ENCODE measurements at regions not wholly inside any gene's neighbourhood (a gene's known extent, or its start where the extent isn't known, plus 50 kb on each side); places are given as distances from the start of the nearest gene placed in this dataset.
"Not testable (repeated sequence)": the region's sequence is repeated elsewhere in the genome, so short reads cannot be mapped to it uniquely, and the experiment has no call there.

DNA sequence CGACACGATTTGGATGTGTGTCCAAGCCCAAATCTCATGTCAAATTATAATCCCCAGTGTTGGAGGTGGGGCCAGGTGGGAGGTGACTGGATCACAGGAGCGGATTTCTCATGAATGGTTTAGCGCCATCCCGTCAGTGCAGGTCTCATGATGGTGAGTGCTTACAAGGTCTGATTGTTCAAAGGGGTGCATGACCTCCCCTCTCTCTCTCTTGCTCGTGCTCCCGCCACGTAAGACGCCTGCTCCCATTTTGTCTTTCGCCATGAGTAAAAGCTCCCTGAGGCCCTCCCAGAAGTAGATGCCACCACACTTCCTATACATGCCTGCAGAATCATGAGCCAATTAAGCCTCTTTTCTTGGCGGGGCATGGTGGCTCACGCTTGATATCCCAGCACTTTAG, 71.5 kb upstream of the NANOS1 start:
- Histone ChIP-seq H3K4me3 (no peak overlapping the region), H3K36me3 (no peaks in the 10 kb centered on the region), H3K9me3 (no peaks in the 10 kb centered on the region), H3K27me3 (no peaks in the 10 kb centered on the region), H3K4me1 (peaks cover 0 to 35% (median 19%) of the 10 kb centered on the region in 3 donors), H3K27ac (no peak overlapping the region)
- 88 to 92% methylated on average over 4 to 5 of the region's 12 CpGs for WGBS, 2 donors (ENCODE audit: low coverage in 1 of 2)
- TF ChIP-seq POLR2A (IDR thresholded peaks at IDR 0.05), result no peak
- no peak for TF ChIP-seq EP300 (IDR thresholded peaks at IDR 0.05)
- TF ChIP-seq CTCF (IDR thresholded peaks at IDR 0.05), result no peak
- TF ChIP-seq POLR2AphosphoS5 (IDR thresholded peaks at IDR 0.05), result no peak
- ATAC-seq, result no peak

DNA sequence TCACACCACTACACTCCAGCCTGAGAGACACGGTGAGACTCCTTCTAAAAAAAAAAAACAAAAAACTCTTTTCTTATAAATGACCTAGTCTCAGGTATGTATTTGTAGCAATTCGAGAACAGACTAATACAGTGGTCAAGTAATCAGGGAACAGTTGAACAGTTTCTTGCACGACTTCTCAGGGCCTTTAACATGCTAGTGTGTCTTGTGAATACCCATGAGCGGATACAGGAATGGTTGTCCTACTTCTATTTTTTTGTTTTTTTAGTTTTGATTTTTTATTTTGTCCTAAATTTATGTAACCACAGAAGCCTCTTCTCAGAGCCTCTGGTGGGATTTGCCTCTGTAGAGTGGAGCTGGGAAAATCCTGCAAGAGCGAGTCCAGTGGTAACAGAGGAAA, 71.0 kb upstream of the NANOS1 start:
- Histone ChIP-seq H3K4me1 (peaks cover 0 to 32% (median 19%) of the 10 kb centered on the region in 3 donors), H3K36me3 (no peaks in the 10 kb centered on the region), H3K9me3 (no peaks in the 10 kb centered on the region), H3K27me3 (no peaks in the 10 kb centered on the region), H3K4me3 (no peak overlapping the region), H3K27ac (peak overlapping the region in 2 of 4 donors; percentile 5 to 21)
- WGBS, 2 donors (ENCODE audit: low coverage in 1 of 2), result 88 to 90% methylated on average over 5 of the region's 5 CpGs
- ATAC-seq, result no peak
- TF ChIP-seq POLR2A (IDR thresholded peaks at IDR 0.05), result no peak
- no peak for TF ChIP-seq EP300 (IDR thresholded peaks at IDR 0.05)
- no peak for TF ChIP-seq POLR2AphosphoS5 (IDR thresholded peaks at IDR 0.05)
- no peak for TF ChIP-seq CTCF (IDR thresholded peaks at IDR 0.05)

DNA sequence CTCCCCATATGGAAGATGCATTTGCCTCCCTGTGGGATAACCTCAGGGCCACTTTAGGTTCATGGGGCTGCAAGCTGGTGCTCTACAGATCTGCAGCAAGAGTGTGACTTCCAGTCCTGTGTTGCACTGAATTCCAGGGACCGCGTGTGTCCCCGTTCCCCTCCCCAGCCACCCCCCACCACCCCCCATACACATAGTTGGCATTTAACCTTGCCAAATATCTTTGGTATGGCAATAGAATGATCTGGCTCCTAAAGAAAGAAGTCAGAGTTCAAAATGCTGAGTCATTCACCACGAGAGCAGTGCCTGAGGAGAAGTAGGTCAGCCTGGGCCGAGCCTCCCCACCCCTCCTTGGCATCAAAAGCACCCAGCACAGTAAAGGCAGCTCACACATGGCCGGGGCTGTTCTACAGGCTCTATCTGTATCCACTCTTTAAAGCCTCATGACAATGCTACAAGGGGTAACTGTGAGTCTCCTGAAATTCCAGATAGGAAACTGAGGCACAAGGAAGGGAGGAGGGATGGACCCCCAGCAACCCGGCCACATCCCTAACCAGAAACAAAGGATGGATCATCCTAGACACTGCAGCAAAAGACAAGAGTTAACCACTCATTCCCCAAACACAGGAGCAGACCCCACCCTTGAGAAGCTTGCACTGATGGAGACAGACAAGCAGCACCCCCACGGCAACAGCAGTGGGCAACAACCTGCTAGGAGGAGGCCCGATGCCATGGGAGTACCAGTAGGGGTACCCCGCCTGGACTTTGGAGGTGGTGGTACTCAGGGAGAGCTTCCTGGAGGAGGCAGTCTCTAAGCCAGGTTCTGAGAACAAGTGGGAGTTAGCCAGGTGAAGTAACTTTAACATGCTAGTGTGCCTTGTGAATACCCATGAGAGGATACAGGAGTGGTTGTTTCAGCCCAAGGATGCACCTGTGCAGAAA, 70.3 kb upstream of the NANOS1 start:
- TF ChIP-seq CTCF (IDR thresholded peaks at IDR 0.05) (no peak), POLR2AphosphoS5 (IDR thresholded peaks at IDR 0.05) (peak; percentile 76), EP300 (IDR thresholded peaks at IDR 0.05) (no peak), POLR2A (IDR thresholded peaks at IDR 0.05) (no peak)
- peak overlapping the region in 3 of 4 donors; percentile 4 to 28 (median 5) for H3K27ac ChIP-seq

DNA sequence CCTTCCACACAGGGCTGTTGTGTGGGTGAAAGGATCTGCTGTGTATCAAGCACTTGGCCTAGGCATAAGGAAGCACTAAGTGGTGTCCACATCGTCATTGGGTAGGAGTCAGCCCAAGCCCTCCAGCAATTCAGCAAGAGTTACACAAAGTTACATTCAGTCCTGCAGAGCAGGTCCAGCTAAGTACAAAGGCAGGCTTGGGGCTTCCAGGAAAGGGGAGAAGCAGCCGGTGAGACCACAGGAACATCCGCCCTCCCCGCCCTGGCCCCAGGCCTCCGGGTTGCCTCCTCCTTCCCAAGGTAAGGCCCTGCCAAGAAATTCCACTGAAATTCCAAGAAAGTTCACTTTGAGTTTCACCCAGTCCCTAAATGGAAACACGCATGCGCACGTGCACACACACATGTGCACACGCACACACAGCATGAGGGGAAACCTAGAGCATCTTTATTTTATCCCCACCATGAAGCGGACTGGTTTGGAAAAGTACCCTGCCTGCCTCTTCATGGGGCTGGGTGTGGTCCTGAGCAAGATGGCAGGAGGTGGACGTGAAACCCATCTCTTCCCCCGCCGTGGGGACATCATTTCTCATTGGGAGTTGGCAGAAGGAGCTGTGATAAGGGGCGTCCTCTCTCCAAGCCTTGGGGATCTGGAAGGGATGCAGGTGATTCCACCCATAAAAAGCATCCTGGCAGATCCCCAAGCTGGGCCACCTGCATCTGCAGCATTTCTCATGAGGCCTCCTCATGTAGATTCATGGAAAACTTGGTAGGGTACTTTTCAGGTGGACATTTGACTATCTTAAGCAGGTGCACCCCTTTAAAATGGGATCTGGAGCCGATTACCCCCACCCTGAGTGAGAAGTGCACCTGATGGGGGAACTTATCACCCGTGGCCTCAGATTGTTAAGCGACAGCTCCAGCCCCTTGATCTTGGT, 69.1 kb upstream of the NANOS1 start:
- Histone ChIP-seq H3K4me1 (peaks cover 0 to 26% (median 19%) of the 10 kb centered on the region in 3 donors), H3K36me3 (no peaks in the 10 kb centered on the region), H3K9me3 (no peaks in the 10 kb centered on the region), H3K4me3 (no peak overlapping the region), H3K27me3 (no peaks in the 10 kb centered on the region), H3K27ac (peak overlapping the region in 3 of 4 donors; percentile 4 to 28 (median 5))
- TF ChIP-seq POLR2AphosphoS5 (IDR thresholded peaks at IDR 0.05) (peak; percentile 21), EP300 (IDR thresholded peaks at IDR 0.05) (no peak)
- ATAC-seq, result peak; percentile 41
- WGBS, 2 donors (ENCODE audit: low coverage in 1 of 2), result 55 to 62% methylated on average over 3 to 8 of the region's 17 CpGs

More for the DNA sequence above, 70.3 kb upstream of the NANOS1 start:
- Histone ChIP-seq H3K36me3 (no peaks in the 10 kb centered on the region), H3K27me3 (no peaks in the 10 kb centered on the region), H3K4me1 (peaks cover 0 to 26% (median 19%) of the 10 kb centered on the region in 3 donors), H3K4me3 (no peak overlapping the region), H3K9me3 (no peaks in the 10 kb centered on the region)
- 0 to 33% methylated on average over 1 to 6 of the region's 10 CpGs for WGBS, 2 donors (ENCODE audit: low coverage in 1 of 2)
- peak; percentile 85 for ATAC-seq

DNA sequence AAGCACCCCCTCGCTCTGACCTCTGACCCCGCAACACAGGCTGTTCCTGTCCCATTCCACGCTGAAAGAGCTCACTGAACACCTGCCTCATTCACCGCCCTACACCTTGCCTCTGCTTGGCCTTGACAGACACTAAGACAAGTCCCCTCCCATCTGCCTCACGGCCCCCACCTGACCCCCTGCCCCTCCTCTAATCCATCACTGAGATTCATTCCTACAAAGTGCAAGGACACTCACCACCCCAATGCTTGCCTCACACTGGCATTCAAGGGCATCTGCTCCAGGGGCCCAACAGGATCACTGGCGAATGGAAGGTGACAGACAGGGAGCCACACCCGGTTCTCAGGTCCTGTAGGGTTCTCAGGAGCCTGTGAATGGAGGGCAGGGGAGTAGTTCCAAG, 68.1 kb upstream of the NANOS1 start:
- Histone ChIP-seq H3K4me3 (no peak overlapping the region), H3K27ac (no peak overlapping the region), H3K27me3 (no peaks in the 10 kb centered on the region), H3K36me3 (no peaks in the 10 kb centered on the region), H3K9me3 (no peaks in the 10 kb centered on the region), H3K4me1 (peaks cover 0 to 28% (median 19%) of the 10 kb centered on the region in 3 donors)
- ATAC-seq, result no peak
- no peak for TF ChIP-seq POLR2AphosphoS5 (IDR thresholded peaks at IDR 0.05)
- TF ChIP-seq POLR2A (IDR thresholded peaks at IDR 0.05), result no peak
- no peak for TF ChIP-seq EP300 (IDR thresholded peaks at IDR 0.05)
- no peak for TF ChIP-seq CTCF (IDR thresholded peaks at IDR 0.05)
- 86 to 94% methylated on average over 3 to 4 of the region's 7 CpGs for WGBS, 2 donors (ENCODE audit: low coverage in 1 of 2)

DNA sequence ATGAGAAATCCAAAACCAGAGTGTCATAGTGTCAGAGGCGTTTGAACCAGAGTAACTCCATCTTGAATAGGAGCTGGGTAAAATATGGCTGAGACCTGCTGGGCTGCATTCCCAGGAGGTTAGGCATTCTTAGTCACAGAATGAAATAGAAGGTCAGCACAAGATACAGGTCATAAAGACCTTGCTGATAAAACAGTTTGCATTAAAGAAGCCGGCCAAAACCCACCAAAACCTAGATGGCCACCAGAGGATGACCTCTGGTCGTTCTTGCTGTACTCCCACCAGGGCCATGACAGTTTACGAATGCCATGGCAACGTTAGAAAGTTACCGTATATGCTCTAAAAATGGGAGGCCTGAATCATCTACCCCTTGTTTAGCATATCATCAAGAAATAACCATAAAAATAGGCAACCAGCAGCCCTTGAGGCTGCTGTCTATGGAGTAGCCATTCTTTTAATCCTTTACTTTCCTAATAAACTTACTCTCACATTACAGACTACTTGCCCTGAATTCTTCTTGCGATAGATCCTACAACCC, 67.1 kb upstream of the NANOS1 start:
- 61 to 76% methylated on average over 7 of the region's 7 CpGs for WGBS, 2 donors (ENCODE audit: low coverage in 1 of 2)
- H3K9me3 ChIP-seq, H3K36me3 ChIP-seq, H3K27ac ChIP-seq, H3K27me3 ChIP-seq, H3K4me3 ChIP-seq, ATAC-seq: not testable (repeated sequence)
- peaks cover 0 to 32% (median 19%) of the 10 kb centered on the region in 3 donors for H3K4me1 ChIP-seq

Data from gastroesophageal sphincter (tissue), 4 donors.